Smooth muscle cell of the brain vasculature (primary cell): ENCODE measurements at regions not wholly inside any gene's neighbourhood (a gene's known extent, or its start where the extent isn't known, plus 50 kb on each side); places are given as distances from the start of the nearest gene placed in this dataset.
A peak's percentile ranks its signal among the peaks of the same experiment; 100 is the strongest.

Experiments used
- DNase-seq: peaks from one replicate; pipeline ENCODE4 v3.0.0-alpha.2; 2012; ENCODE audit warnings: low read depth, low spot score

DNA sequence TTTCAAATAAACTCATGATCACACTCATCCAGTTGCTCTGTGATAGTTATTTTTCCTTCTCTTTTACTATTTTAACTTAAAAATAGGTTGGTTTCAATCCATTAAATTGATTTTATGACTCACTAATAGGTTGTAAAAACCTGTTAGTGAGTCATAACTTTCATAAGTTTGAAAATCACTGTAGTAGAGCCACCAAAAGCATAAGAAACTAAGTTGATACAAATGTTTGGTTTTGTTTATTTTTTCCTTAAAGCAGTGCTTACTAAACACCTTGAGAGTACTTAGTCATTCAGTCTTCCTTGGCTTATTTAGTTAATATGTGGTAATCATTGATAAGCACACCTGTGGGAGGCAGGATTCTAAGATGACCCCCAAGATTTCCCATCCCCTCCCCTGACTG is 312.1 kb upstream of the MAN1A1 start:
- DNase-seq = no peak

DNA sequence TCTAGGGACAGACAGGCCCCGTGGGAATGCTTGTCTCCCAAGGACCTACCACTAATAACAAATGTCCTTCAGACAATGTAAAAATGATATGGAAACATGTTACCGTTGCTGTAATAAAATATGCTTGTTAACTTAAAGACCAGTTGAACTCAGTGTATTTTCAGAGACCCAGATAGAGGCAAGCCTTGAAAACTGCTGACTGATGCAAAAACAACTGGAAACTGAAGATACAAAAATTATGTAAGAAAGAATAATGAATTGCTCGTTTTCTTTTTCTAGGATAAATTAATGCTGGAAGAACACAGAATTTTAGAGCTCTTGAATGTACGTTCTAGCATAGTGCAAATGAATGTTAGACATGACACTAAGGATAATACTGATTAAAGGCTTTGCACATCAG is 311.5 kb upstream of the MAN1A1 start:
- DNase-seq = no peak

- no peak for DNase-seq
These were observed 309.4 kb upstream of the MAN1A1 start for GRCh38 chr6:119658917-119659316.

DNA sequence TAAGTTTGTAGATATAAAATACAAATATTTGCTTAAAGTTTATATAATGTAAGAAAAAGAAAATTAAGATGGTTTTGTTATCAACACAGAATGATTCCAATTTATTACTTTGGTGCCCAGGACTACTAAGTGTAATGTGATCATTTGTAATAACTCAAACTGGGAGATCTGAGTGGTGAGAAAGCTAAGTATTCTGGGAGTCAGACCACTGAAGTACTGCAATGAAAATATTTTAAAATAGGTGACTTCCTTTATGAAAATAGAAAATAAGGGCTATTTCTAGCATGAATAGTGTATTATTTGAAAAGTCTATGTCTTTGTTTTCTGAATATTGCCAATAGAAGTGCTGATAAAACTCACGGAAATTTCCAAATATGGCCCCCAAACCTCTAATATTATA is 305.6 kb upstream of the MAN1A1 start:
- no peak for DNase-seq

GRCh38 chr6:119653329-119653728 is 303.8 kb upstream of the MAN1A1 start:
- no peak for DNase-seq

DNA sequence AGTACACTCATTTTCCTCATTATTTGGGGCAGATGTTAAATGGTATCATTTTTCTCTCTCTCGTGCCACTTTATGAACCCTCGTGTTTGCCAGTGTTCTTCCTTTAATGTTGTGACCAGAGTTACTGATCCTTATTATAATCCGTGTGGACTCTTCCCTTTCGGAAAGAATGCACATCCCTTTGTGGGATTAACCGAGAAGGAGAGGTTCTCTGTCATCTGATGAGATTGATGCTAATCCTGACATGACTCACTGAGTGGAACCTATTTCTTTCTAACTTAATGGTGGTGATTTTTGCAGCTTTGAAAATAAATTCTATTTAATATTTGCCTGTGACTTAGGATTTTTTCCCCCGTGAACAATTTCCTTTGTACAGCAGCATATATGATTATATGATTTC is 300.0 kb upstream of the MAN1A1 start:
- no peak for DNase-seq

GRCh38 chr6:119647309-119647708 is 297.7 kb upstream of the MAN1A1 start:
- no peak for DNase-seq

DNA sequence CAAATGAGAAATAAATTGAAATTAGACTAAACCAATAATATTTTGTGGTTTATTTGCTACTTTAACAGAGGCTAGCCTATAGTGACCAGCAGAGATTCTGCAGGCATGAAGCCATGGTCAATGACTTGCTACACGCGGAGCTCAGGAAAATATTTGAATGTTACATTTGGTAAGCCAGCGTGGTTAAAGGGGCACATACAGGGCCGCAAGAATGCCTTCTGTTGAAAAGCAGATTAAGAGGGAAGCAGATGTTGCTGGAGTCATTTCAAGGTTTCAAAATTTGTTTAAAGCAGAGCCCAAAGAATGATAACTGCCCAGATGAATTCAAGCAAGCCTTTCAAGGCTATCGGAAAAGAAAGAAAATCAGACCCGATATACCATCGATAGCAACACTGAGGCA is 294.3 kb upstream of the MAN1A1 start:
- no peak for DNase-seq

DNA sequence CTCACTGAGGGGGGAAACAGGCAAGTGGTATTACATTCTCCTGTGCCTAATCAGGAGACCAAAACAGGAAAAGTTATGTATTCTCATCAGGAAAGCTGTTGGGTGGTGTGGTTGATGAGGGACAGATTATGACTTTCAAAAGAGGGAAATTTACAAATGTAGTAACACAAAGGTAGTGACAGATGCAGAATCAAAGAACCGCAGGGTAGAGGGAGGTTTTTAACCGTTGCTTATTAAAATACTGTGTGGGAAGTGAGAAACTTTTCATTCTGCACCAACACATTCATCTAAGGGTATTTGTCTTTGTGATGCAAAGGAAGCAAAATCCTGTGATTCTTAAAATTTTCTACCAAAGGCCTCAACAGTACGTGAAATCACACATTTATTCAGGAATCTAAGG is 288.2 kb upstream of the MAN1A1 start:
- DNase-seq = no peak

DNA sequence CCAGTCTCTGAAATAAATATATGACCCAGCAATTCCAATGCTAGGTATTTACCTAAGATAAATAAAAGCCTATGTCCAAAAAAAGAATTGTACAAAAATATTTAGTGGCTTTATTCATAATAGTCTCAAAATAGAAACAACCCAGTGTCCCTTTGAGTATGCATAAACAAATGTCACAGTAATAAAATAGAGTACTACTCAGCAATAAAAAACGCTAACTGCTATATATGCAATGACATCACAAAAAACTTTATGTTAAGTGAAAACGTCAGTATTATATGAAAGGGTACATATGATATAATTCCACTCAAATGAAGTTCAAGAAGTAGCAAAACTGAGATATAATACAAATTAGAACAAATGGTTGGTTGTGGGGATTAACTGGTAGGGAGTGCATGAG is 286.5 kb upstream of the MAN1A1 start:
- no peak for DNase-seq

DNA sequence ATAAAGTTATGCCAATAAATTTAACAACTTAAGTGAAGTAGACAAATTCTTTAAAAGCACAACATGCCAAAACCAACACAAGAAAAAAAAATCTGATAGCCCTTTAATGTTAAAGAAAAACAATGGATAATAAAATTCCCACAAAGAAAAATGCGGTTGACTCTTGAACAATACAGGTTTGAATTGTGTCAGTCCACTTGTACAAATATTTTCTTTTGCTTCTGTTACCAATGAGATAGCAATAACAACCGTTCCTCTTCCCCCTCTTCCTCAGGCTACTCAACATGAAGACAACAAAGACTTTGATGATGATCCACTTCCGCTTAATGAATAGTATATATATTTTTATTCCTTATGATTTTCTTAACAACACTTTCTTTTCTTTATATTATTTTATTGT is 283.9 kb upstream of the MAN1A1 start:
- DNase-seq = no peak

GRCh38 chr6:119630561-119631192 is 281.1 kb upstream of the MAN1A1 start:
- DNase-seq = no peak

GRCh38 chr6:119628691-119629594 is 279.4 kb upstream of the MAN1A1 start:
- DNase-seq = no peak

DNA sequence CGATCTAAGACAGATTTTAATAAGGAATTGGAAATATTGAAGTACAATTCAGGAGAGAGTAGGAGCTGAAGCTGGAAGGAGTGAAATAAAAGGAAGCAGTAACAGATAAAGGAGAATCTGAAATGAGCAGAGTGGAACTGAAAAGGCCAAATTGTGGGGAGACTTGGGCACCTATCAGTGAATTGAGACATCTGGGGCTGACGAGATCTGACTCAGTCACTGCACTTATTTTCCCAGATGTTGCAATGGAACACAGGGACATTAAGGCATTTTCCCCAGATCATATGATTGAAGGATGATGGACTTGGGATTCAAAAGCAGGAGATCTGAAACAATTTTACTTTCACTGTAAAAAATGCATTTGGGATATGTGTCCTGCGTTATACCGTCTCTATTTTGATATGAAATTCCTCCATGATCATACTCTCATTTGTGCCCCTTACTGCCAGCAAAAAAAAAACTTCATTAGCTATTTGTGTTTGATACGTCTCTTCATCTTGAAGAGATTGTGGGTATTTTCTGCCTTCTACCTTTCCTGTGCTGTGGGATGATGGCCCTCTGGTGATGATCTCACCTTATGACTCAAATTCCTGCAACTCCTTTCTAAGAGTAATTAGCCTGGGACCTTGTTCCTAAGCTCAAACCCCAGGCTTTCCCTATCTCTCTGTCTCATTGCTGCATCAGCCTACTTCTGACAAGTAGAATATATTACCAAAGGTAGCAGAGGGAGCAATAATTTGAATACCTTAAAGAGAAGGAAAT is 278.5 kb upstream of the MAN1A1 start:
- no peak for DNase-seq

DNA sequence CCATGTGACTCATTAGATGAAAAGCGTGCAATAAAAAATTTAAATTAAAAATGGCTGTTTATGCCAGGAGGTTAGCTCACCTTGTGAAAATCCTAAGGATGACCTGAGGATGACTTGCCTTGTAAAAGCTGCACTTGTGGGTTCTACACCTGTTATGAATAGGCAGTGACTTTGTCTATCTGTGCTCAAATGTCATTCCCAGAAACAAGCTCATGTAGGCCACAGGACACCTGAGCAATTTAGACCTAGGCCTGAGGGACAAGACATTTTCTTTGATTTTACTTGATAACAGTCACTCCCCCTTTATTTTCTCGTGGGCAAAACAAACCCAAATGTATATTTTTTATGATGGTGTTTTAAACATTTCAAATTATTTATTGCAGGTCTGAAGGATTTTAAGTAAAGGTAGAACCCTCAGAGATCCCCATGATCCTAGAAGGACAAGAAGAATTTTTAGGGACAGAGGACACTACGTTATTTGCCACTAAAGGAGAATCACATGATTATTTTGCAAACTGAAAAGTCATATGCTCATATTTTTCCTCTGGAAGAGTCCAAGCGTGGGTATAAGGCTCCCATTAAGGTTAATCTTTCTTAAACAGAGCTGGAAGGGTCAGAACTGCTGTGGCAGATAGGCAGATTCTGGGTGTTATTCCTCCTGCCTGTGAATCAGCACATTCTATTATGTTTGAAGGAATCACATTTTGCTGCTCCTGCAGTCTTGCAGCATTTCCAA is 277.5 kb upstream of the MAN1A1 start:
- no peak for DNase-seq

- peak; percentile 35 for DNase-seq
These were observed 271.4 kb upstream of the MAN1A1 start for GRCh38 chr6:119620846-119621555.

DNA sequence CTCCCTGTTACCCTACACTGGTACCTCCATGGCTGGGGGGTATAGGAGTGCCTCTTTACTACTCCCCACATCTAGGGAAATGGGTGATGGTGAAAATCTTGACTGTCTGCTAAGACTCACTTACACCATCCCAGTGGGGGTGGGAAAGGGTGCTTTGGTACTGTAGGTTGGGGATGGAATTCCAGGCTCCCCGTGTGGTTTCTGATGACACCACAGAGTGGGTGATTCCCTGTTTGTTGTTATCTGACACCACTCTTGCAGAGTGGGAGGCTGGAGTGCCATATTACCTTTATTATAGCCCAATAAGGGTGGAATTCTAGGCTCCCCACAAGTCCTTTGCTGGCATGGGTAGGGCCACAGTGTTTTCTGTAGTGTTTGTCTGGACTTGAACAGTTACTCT is 264.6 kb upstream of the MAN1A1 start:
- no peak for DNase-seq

GRCh38 chr6:119612911-119613381 is 263.4 kb upstream of the MAN1A1 start:
- no peak for DNase-seq

DNA sequence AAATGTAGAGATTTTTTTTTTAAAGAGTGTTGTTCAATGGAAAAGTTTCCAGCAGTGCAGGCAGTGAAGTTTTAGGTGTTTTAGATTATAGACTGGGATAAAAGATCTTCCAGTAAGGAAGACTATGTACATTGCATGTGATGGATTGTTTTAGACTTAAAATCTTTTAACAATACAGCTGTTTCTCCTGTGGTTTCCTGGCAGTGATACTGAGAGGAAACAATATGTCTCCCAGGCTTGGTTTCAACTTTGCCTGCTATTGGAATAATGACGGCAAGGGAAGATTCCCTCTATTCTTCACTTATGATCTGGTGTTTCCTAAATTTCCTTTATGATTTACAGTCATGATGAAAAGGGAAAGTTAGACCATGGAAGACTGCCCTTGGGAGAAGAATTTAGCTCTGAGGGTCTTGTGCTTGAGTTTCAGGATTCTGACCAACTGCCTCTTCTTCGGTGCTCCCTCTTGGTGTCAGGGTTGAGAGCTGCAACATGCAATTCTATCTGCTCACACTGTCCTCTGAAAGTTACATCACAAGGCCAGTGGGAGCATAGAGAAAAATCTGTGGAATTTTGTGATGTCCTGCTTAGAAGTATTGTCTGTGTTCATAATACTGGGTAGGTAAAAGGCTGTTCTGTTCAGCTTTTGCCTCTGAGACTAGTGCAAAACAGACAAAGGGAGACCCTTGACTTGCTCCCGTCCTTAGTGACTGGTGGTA is 262.8 kb upstream of the MAN1A1 start:
- DNase-seq = no peak

DNA sequence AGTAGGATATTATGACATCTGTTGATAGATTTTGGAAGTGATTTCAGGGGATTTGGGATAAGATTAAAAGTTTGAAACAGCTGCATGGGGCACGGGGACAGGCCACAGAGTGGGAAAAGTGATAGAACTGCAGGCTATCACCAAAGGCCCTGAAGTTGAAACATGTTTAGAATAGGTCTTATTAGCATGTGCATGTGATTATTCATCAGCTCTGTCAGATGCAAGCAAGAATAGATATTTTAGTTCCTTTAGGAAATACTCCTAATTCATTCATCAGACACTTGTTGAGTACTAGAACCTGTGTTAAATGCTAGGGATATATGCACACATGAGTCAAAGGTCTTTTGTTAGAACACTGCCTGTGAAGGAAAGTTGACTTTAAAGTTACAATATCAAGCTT is 261.2 kb upstream of the MAN1A1 start:
- no peak for DNase-seq
